Ecto neural progenitor cell (in vitro differentiated cells): ENCODE measurements at regions not wholly inside any gene's neighbourhood (a gene's known extent, or its start where the extent isn't known, plus 50 kb on each side); places are given as distances from the start of the nearest gene placed in this dataset.

Experiments
- DNase-seq: peaks from one replicate; pipeline ENCODE4 v3.0.0-alpha.2; 2018; ENCODE audit warnings: low spot score

- no peak for DNase-seq
Measured at GRCh38 chr20:22791396-22791795, 207.0 kb upstream of the FOXA2 start.

DNA sequence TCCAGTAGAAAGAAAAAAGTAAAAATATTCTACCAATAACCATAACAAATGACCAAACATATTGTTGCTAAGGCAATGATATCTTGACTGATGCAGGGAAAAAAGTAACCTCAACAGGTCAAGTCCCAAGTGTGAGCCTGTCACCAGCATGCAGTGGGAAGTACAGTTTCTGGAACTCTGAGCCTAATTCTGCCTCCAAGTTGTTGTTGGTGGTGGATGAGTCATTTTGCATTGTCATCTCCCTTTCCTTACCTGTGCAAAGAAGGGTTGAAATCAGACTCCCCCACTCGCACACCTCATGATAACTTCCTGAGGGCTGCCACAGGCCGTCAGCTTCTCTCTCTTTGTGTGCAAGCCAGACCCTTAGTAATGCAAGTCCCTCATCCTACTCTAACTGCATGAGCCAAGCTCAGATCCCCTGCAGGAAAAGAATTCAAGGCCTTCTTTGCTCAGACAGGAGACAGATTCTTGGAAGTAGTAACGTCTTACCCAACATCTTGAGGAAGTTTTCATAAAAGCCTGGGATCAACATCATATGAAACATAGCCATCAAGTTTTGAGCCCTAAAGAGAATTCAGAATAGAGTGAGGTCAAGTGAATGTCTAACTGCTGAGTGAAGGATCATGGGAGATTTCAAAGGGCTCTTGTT, 207.6 kb upstream of the FOXA2 start:
- DNase-seq, result no peak

GRCh38 chr20:22794200-22794599, 209.8 kb upstream of the FOXA2 start:
- DNase-seq, result no peak

DNA sequence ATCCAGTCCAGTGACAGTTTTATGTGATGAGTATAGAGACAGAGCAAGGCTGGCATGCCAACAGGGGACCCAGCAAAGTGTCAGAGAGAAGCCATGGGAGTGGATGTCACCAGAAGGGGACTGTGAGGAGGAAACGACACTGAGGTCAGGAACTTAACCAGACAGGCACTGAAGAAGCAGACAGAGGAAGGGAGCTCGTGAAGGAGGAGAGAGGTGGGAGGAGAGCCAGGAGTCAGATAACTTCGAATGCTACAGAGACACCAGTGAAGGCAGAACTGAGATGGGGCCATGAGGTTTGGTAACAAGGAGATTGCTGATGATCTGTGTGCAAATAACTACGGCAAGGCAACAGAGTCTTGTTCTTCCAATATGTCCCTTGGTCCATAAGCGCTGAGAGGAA, 211.1 kb upstream of the FOXA2 start:
- no peak for DNase-seq

DNA sequence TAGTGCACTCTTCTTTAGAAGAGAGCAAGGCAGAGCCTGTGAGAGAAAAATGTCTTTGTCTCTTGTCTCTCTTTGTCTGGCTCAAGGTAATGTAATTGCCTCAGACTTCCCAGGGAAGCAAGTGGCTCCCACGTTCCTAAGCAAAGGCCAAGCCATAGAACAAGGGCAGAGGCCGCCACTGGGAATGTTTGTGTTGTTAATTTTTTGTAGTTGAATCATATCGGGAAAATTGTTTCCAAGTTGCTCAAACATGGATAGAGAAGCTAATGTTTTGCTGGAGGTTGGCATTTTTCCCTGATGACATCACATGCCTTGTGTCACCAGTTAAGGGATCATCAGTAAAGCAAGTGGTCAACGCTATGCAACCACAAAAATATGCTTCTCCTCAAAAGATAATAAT, 211.5 kb upstream of the FOXA2 start:
- DNase-seq, result no peak

GRCh38 chr20:22796469-22797077, 212.2 kb upstream of the FOXA2 start:
- DNase-seq, result no peak

DNA sequence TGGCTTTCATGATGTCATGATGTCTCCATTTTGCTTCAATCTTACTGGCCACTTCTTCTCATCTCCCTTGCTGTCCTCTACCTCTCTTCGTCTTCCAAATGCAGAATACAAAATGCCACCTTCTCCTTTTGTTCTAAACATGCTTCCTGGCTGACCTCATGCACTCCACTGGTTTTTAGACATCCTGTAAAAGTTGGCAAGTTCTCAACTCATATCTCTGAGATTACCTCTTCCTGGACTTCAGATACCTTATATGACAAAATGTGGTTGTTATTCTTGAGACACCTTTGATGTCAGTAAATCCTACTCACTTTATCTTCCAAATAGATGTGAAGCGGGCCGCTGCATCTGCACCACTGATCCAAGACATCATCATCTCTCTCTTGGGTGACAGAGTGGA, 212.7 kb upstream of the FOXA2 start:
- no peak for DNase-seq

- DNase-seq, result no peak
Measured at GRCh38 chr20:22799687-22800086, 215.3 kb upstream of the FOXA2 start.

DNA sequence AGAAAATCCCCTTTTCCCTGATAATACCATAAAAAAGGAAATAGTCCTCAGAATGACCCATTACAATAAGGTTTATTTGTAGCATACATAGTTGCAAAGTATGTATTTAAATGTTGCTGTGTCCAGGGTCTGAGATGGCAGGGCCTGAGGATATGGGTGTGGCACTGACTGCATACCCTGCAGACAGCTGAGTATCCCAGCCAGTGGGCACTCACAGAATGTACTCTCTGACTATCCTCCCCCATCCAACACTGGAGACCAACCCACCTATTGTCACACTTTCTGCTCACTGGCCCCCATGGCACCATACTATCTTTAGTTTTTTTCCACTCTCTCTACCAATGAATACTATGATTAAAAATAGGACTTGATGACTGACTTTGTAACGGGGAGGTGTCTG, 215.8 kb upstream of the FOXA2 start:
- no peak for DNase-seq

DNA sequence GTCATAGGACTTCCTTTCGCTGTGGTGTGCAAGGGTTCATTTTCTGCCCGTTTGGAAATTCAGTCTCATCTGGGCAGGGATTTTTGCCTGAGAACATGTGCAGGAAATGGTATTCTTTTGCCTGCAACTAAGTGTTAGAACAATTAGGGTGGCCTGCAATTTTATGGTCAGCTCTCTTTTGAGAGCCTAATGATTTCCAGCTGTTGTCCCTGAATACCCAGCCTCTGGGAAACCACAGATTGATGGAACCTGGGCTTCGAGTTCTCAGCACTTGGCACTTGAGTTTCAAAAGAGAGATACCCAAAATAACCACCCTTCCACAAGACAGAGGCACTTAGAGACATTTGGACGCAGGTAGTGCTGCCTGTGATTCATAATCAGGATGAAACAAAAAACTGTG, 217.2 kb upstream of the FOXA2 start:
- no peak for DNase-seq

- DNase-seq, result no peak
Measured at GRCh38 chr20:22802296-22802695, 217.9 kb upstream of the FOXA2 start.

DNA sequence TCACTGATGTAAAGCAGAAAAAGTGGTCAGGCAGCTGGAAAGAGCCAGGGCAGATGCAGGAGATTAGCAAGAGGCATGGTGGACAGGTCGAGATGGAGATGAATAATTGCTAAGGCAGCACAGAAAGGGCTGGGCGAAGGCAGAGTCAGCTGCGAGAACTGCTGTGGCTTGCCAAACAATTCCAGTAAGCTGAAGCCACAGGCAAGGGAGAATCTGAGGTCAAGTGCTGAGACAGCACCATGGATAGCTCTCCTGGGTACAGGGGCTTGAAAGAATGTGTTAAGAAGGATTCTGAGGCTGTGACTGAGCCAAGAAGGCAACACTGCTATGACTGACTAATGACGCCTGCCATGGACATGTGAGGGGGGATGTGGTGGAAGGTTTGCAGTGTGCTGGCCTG, 220.8 kb upstream of the FOXA2 start:
- DNase-seq, result no peak

- no peak for DNase-seq
Measured at GRCh38 chr20:22805996-22806395, 221.6 kb upstream of the FOXA2 start.

DNA sequence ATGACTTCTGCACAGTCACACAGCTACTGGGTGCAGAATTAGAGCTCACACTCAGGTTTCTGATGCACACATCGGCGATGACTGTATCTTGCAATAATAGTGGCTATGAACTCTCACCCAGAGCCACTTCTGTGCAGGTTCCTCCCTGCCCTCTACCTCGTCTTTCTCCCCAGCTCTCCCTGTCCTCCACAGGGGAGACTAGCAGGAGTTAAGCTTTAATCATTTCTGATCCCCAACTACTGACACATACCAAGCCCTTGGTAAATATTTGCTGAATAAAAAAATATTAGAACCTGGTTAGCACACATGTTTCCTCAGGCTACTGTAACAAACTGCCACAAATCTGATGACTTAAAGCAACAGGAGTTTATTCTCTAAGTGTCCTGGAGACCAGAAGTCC, 222.7 kb upstream of the FOXA2 start:
- DNase-seq, result no peak

GRCh38 chr20:22807646-22808244, 223.4 kb upstream of the FOXA2 start:
- DNase-seq, result no peak

- no peak for DNase-seq
Measured at GRCh38 chr20:22808628-22809027, 224.3 kb upstream of the FOXA2 start.

GRCh38 chr20:22810030-22810429, 225.1 kb upstream of the SSTR4 start:
- DNase-seq, result no peak

DNA sequence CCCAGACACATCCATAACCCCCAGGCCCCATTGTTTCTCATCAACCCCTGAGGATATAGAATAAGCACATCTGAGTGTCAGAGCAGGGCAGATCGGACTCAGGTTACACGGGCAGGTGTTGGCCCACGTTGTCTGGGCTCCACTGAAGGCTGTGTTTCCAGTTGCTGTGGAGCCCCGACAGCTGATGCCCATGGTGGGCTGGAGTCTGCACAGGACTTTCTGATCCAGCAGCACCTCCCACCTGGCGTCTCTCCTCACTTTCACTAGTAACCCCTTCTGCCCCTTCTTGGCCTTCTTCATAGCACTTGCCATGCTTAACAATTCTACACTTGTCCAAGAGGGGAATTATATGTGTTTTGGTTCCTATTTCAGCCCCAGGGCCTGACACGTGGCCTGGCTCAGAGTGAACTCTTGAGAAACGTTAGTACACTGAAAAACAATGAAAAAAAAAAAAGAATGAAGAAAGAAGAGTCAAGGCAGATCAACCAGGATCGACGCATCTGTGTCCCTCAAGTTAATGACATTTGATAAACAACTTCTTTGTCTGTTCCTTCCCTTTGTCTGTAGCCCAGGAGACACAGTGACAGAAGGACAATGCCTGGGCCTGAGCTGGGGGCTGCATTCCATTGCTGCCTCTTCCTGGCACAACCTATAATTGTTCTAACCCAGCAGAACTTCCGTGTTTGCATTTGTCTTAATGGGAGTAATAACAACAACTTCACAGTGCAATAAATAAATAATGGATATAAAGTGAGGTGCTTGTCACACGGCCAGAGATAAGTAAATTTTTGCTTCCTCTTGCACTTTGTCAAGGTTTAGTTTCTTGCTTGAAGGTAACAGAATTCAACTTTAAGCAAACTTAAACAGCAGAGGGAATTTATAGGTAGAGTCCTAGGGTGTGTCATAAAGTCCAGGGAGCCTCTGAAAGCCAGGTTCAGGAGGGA, 224.2 kb upstream of the SSTR4 start:
- DNase-seq, result no peak

GRCh38 chr20:22814471-22815205, 220.5 kb upstream of the SSTR4 start:
- no peak for DNase-seq

DNA sequence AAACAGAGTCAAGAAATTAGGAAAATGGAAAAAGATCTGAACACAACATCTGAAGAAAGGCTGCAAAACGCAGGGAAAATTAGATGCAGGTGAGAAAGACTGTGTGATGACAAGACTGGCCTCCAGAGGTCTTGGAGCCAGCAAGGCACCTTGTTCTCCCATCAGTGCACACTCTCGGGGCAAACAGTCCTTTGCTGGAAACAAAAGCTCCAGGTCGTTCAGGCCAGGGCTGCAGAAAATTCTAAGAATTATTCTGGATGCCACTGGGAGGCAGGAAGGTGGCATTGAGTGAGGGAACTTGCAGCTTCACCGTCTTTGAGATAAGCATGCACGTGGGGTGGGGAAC, 219.9 kb upstream of the SSTR4 start:
- no peak for DNase-seq

- no peak for DNase-seq
Measured at GRCh38 chr20:22815603-22816315, 219.4 kb upstream of the SSTR4 start.

DNA sequence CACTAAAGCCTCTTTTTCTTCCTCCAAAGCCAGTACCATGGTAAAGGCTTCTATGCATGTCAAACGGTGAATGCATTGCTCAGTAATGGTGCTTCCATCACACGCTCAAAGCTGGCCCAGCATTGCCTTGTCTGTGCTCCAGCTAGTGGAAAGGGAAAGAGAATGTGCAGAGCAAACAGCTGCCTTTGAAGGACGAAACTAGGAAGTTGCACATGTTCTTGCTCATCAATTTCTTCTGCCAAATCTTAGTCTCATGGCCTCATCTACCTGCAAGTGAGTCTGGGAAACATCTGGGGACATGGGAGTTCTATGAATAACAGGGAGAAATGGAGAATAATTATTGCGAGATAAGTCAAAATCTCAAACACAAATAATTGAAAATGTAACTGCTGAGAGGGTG, 216.5 kb upstream of the SSTR4 start:
- DNase-seq, result no peak
